HL-60/S4 treated with phorbol 12-myristate 13-acetate at 8.2 ng/mL for 4 days and 3 days (cell line): ENCODE measurements at regions not wholly inside any gene's neighbourhood (a gene's known extent, or its start where the extent isn't known, plus 50 kb on each side); places are given as distances from the start of the nearest gene placed in this dataset.

Source experiments
- in situ Hi-C: fragments of 300-500 bp; cut with MboI; formaldehyde crosslinking; loops from 2 replicates; pipeline ENCODE4 v1.15.0; 2022; ENCODE audit warnings: low sequenced_read_pairs

DNA sequence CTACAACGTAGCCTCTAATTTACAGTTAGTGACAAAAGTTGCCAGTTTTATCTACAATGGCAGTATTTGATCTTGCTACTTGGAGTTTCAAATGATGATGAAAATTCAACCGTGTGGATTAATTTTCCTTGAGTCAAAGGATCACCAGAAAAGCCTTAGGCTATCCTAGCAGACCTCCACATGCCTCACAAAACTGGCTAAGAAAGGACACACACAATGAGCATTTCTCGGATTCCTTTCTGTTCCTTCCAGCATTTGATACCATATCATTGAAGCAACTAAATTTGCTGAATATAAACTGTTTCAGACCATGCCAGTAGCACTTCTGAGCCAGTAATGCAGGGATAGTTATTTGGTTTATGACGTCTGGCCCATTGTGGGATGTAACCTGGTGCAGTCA, 587.4 kb upstream of the MDFIC2 start:
- in situ Hi-C loops, result no loop called here

GRCh38 chr3:70890020-70890394, 577.6 kb upstream of the MDFIC2 start:
- in situ Hi-C loops, result no loop called here

DNA sequence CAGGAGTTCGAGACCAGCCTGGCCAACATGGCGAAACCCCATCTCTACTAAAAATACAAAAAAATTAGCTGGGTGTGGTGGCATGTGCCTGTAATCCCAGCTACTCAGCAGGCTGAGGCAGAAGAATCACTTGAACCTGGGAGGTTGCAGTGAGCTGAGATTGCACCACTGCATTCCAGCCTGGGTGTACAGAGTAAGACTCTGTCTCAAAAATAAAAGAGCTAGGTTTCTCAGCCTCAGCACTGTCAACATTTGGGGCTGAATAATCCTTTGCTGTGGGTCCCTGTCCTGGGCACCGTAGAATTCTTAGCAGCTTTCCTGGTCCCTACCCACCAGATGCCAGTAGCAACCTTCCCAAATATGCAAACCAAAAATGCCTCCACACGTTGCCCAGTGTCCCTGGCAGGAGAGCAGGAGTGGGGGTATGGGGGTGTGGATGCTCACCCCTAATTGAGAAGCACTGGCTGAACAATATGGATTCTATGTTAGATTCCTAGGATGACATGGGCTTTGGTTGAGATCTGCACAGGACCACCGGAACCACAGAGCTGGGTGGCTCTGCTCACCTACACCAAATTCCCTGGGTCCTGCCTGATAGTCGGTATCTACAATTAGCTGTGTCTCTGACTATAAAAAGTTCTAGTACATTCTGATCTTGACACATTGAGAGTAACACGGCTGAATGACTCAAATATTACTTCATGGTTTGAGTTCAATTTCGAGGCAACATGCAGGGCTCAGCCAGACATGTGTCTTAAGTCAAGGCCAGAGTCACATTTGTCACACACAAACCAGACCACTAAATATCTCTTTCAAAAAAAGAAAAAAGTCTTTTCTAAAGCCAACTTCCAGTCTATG, 577.0 kb upstream of the MDFIC2 start:
- in situ Hi-C loops, result no loop called here

GRCh38 chr3:70885636-70886035, 573.2 kb upstream of the MDFIC2 start:
- in situ Hi-C loops, result no loop called here

DNA sequence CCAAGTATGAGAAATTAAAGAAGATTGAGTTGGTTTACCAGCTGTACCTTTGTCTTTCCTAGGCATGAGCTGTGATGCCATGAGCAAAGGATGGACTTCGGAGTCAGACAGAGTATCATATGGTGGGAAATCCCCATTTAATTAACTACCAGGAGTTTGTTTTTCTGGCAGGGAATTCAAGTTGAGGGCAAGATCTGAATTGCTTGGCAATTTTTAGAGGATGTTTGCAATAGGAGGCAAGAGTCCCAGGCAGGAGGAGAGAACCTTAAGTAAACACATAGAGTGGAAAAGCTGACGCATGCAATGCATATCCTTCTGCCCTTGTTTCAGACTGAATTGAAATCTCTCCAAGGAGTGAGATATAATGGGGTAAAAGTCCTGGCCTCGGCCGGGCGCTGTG, 569.7 kb upstream of the MDFIC2 start:
- in situ Hi-C loops, result no loop called here

- in situ Hi-C loops, result no loop called here
Measured at GRCh38 chr3:70880421-70880820, 568.0 kb upstream of the MDFIC2 start.

DNA sequence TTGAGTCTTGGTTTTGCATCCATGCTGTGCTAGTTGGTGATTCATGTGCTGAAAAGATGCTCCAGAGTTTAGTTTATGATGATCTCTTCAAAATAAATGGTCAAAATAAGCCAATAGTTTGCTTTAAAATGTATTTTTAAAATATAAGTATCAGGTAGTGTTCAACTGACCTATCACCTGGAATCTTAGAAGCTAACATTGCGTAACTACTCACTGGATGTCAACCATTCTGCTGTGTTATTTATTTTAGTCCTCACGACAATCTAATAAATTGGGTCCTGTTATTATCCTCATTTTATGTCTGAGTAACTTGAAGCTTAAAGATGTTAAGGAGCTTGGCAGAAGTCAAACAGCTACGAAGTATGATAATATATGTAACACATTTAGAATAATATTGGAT, 563.7 kb upstream of the MDFIC2 start:
- in situ Hi-C loops, result no loop called here

GRCh38 chr3:70874196-70874595, 561.8 kb upstream of the MDFIC2 start:
- in situ Hi-C loops, result no loop called here

DNA sequence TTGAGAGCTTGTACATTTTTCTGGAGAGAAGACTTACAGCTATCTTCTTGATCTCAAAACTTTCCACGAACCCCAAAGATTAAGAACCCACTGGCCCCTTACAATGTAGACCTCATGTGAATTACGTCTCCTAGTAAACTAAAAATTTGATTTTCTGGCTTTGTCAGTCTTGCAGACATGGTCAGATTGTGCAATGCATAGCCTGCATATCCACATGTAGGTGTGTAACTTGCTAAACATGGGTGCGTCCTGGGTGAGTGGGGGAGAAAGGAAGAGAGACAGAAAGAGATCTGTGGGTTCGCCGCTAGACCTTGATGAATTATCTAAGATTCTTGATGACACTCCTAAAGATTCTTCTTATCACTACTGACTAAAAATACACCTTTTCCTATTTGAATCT, 561.2 kb upstream of the MDFIC2 start:
- in situ Hi-C loops, result no loop called here

- in situ Hi-C loops, result no loop called here
Measured at GRCh38 chr3:70871909-70872656, 559.6 kb upstream of the MDFIC2 start.

- in situ Hi-C loops, result no loop called here
Measured at GRCh38 chr3:70870576-70870975, 558.1 kb upstream of the MDFIC2 start.

GRCh38 chr3:70868561-70868960, 556.1 kb upstream of the MDFIC2 start:
- in situ Hi-C loops, result no loop called here

DNA sequence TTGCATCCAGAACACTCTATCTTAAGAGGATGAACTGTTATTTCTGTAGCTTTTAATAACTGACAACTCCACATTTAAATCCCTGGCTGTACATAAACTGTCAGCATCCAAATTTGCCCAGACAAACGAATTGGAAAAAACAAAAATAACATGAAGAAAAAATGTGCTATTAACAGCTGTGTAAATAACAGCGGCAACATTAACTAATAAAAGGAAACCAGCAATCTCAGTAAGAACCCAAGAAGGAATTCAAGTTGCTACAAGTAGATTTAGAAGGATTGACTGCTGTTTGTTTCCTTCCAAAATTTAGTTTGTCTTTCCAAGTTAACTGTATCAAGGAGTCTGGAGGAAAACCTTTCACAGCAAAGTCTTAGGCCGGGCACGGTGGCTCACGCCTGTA, 550.6 kb upstream of the MDFIC2 start:
- in situ Hi-C loops, result no loop called here

DNA sequence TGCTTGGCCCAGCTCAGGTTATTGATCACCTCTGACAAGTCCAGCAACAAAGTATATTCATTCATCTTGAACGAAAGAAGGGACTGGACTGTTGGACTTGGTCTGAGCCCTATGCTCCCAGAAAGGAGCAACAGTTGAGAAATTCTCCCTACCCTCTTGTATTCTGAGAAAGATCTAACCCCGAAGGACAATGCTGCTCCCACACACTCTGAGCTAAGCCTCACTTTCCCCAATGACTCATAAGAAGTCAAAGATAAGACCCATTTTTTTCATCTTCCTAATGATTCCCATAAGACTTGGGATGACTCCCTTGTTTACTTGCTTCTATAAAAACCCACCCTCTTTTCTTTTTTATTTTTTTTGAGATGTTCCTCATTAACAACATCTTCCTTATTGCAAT, 549.4 kb upstream of the MDFIC2 start:
- in situ Hi-C loops, result no loop called here

- in situ Hi-C loops, result no loop called here
Measured at GRCh38 chr3:70861234-70861633, 548.8 kb upstream of the MDFIC2 start.

GRCh38 chr3:70857916-70858315, 545.5 kb upstream of the MDFIC2 start:
- in situ Hi-C loops, result no loop called here

- in situ Hi-C loops, result no loop called here
Measured at GRCh38 chr3:70856414-70857162, 544.1 kb upstream of the MDFIC2 start.

GRCh38 chr3:70855149-70855548, 542.7 kb upstream of the MDFIC2 start:
- in situ Hi-C loops, result no loop called here

- in situ Hi-C loops, result no loop called here
Measured at GRCh38 chr3:70854108-70854507, 541.7 kb upstream of the MDFIC2 start.

DNA sequence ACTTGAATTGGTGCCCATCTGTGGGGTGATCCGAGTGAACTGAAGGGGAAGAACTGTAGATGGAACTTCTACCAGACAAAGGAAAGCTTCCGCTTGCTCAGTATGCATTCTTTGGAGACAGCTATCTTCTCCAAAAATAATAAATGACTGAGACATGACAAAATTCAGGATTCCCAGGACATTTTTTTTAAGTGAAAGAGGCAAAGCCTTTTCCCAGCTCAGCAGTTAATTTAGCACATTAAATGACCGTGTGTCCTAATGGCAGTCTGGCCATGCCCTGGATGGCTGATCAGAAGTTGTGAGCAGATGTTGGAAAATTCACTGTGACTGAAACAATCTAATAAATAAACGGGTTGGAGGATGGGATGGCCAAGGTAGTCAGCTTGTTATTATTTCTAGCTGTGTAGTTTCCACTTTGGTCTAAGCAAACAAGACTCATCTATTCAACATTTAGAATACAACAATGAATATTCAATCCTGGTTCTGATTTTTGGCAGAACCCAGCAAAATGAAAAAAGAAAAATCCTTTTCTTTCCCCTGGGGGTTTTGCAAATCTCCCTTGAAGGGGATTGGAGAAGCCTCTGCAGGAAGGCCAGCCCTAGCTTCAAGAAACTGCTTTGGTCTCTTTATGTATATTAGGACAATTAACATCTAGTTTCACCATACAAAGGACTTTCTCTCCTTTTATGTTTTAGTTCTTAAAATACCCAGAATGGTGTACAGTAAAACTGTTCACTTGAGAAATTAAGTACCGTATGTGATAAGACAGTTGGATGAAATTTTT, 540.9 kb upstream of the MDFIC2 start:
- in situ Hi-C loops, result no loop called here
